BLaER1 treated with 17β-estradiol and CSF1 and Interleukin-3, amounts not matched to agents 10 nM and 100 nM (cell line): ENCODE measurements at regions not wholly inside any gene's neighbourhood (a gene's known extent, or its start where the extent isn't known, plus 50 kb on each side); places are given as distances from the start of the nearest gene placed in this dataset.
"Not testable (repeated sequence)": the region's sequence is repeated elsewhere in the genome, so short reads cannot be mapped to it uniquely, and the experiment has no call there.

ENCODE experiments used
- H3K27ac ChIP-seq, 11 experiments: shearing (Covaris generic); formaldehyde crosslinking; 2 replicates each; pipeline ENCODE4 v1.8.1; 2022
- H3K27me3 ChIP-seq, 11 experiments: shearing (Covaris generic); formaldehyde crosslinking; 2 replicates each; pipeline ENCODE4 v1.8.1; 2022
- H3K36me3 ChIP-seq, 11 experiments: shearing (Covaris generic); formaldehyde crosslinking; 2 replicates each; pipeline ENCODE4 v1.8.1; 2022
- H3K4me1 ChIP-seq, 10 experiments: shearing (Covaris generic); formaldehyde crosslinking; 2 replicates each; pipeline ENCODE4 v1.8.1; 2022
- H3K4me2 ChIP-seq, 11 experiments: shearing (Covaris generic); formaldehyde crosslinking; 2 replicates each; pipeline ENCODE4 v1.8.1; 2022
- H3K4me3 ChIP-seq, 10 experiments: shearing (Covaris generic); formaldehyde crosslinking; 2 replicates each; pipeline ENCODE4 v1.8.1; 2022
- H3K9ac ChIP-seq, 11 experiments: shearing (Covaris generic); formaldehyde crosslinking; 2 replicates each; pipeline ENCODE4 v1.8.1; 2022
- H3K9me3 ChIP-seq, 11 experiments: shearing (Covaris generic); formaldehyde crosslinking; replicated peaks in 1 of 11; 2 replicates each; pipeline ENCODE4 v1.8.1; 2022
- H4K20me1 ChIP-seq, 11 experiments: shearing (Covaris generic); formaldehyde crosslinking; 2 replicates each; pipeline ENCODE4 v1.8.1; 2022
- Cebpa-rat ChIP-seq, 11 experiments: shearing (Covaris generic); IDR thresholded peaks; 2 replicates each; pipeline ENCODE4 v1.8.1; 2022

DNA sequence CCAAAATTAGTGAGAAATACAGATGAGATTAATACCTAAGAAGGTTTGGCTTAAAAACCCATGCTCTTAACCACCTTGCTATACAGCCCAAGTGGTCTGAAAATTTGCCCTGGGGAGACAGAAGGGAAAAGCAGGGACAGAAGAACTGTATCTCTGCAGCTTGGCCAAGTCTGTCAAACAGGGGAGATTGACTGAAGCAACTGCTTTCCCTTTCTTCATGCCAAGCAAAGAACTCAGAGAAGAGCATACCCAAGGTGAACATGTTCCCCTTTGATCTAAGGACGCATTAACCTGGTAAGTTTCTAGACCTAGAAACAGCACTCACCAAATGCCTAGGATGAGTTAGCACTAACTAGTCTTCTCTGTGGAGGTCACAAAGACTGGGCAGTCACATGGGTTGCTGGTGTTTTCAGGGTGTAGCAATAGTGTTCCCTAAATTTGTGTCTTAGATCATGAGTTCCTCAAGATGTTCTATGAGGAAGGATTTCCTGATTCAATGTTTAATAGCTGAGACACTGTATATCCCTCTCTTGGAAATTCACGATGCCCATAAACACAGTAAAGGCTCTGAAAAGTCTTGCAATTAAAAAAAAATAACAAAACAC lies 75.6 kb upstream of the GRAMD1B start:
- no peak for TF ChIP-seq Cebpa-rat (IDR thresholded peaks at IDR 0.05)
- peaks cover 23 to 28% (median 26%) of the 10 kb centered on the region in 11 experiments for H3K27me3 ChIP-seq
- peaks cover 5 to 16% (median 12%) of the 10 kb centered on the region in 10 experiments; a peak in 15 of 20 replicates for H3K4me1 ChIP-seq
- no peak overlapping the region for H3K4me3 ChIP-seq
- H3K9ac ChIP-seq, result no peak overlapping the region
- no peak overlapping the region for H3K4me2 ChIP-seq
- no peaks in the 10 kb centered on the region for H3K36me3 ChIP-seq
- H4K20me1 ChIP-seq, result no peaks in the 10 kb centered on the region
- 0 out of 22 replicates have a peak, but pooled peaks cover 0 to under 1% (median 0%) of the 10 kb centered on the region in 11 experiments for H3K9me3 ChIP-seq
- no peak overlapping the region for H3K27ac ChIP-seq

DNA sequence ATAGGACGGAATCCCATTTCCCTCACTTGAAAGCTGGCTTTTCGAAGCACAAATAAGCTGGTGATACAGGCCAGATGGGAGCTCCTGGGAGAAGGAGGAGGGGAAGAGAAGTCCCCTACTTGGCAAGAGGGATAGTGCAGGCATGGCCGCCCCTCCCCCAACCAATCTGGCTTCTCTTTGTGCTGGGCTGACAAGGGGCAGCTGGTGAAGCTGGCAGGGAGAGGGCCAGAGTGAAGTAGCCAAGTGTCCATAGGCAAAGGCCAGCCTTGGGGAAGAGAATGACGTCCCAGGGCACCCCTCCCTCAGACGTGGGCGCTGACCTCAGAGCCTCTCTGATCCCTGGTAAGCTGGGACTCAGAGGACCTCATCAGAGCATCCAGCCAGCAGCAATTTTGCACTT lies 78.7 kb upstream of the GRAMD1B start:
- H3K27me3 ChIP-seq, result no peaks in the 10 kb centered on the region
- no peaks in the 10 kb centered on the region for H3K36me3 ChIP-seq
- H3K4me2 ChIP-seq, result no peak overlapping the region
- H3K4me3 ChIP-seq, result no peak overlapping the region
- H3K9ac ChIP-seq, result no peak overlapping the region
- H3K4me1 ChIP-seq, result no peaks in the 10 kb centered on the region
- TF ChIP-seq Cebpa-rat (IDR thresholded peaks at IDR 0.05), result no peak
- H3K27ac ChIP-seq, result no peak overlapping the region
- no peaks in the 10 kb centered on the region for H4K20me1 ChIP-seq
- peaks cover 0 to 10% (median 7%) of the 10 kb centered on the region in 11 experiments; a peak in 11 of 22 replicates for H3K9me3 ChIP-seq

DNA sequence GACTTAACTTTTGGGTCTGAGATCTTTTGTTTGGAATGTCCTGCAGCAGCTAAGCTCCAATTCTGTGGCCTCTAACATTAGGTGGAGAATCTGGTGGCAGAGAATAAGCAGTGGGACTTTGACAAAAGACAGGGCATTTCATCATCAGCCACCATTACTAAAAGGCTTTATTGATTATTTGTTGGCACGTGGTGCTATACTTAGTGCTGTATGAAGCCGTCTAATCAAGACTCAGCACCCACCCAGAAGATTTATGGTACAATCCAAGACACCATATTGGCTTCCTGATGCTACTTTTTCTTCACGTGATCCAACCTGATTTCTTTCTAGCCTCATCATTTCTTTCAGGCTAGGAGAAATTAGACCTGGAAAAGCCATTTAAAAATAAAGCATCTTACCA lies 80.7 kb upstream of the GRAMD1B start:
- no peaks in the 10 kb centered on the region for H3K4me1 ChIP-seq
- no peaks in the 10 kb centered on the region for H3K36me3 ChIP-seq
- H3K27ac ChIP-seq, result no peak overlapping the region
- no peak for TF ChIP-seq Cebpa-rat (IDR thresholded peaks at IDR 0.05)
- H3K9me3 ChIP-seq, result peaks cover 0 to 10% (median 7%) of the 10 kb centered on the region in 11 experiments; a peak in 11 of 22 replicates
- H4K20me1 ChIP-seq, result no peaks in the 10 kb centered on the region
- no peaks in the 10 kb centered on the region for H3K27me3 ChIP-seq
- H3K9ac ChIP-seq, result no peak overlapping the region
- H3K4me3 ChIP-seq, result no peak overlapping the region
- no peak overlapping the region for H3K4me2 ChIP-seq

DNA sequence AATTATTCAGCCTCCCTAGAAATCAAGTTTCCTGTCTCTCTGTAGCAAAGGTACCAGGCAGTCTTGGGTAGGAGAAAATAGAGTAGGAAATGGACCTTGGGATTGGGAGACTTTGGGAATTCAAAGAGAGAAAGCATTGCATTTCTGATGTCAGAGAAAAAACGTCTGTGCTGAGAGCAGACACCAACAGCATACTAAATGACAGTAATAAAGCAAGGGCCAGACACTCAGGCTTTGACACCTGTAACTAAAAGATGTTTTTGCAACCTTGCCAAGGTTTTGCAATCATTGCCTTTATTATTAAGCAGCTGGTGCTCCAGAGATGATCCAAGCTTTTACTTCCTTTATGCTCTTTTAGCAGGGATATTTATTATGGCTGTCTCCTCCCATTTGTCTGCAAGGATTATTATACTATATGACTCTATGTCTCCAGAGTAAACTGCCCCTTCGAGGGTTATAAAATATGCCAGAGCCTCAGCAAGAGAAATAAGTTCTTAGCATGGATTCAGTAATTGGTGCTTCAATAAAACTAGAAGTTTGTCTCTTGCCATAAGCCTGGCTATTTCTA lies 85.2 kb upstream of the GRAMD1B start:
- no peak for TF ChIP-seq Cebpa-rat (IDR thresholded peaks at IDR 0.05)
- H3K27ac ChIP-seq, result no peak overlapping the region
- no peaks in the 10 kb centered on the region for H3K27me3 ChIP-seq
- H3K4me3 ChIP-seq, result no peak overlapping the region
- no peak overlapping the region for H3K4me2 ChIP-seq
- peaks cover 3 to 37% (median 18%) of the 10 kb centered on the region in 11 experiments; a peak in 19 of 22 replicates for H3K9me3 ChIP-seq
- H3K9ac ChIP-seq, result no peak overlapping the region
- no peaks in the 10 kb centered on the region for H3K36me3 ChIP-seq
- H3K4me1 ChIP-seq, result no peaks in the 10 kb centered on the region
- no peaks in the 10 kb centered on the region for H4K20me1 ChIP-seq

DNA sequence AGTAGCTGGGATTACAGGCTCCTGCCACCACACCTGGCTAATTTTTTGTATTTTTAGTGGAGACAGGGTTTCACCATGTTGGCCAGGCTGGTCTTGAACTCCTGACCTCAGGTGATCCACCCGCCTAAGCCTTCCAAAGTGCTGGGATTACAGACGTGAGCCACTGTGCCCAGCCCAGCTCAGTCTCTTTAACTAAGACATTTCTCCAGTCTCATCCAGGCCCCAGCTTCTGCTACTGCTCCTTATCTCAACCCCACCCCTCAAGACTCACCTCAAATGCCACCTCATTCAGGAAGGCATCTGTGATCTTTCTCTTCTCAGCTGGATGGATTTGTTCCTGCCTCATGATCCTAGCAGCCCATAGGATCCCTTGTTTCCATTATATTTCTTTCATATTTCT lies 85.9 kb upstream of the GRAMD1B start:
- H3K36me3 ChIP-seq, H3K4me2 ChIP-seq, H4K20me1 ChIP-seq, H3K27ac ChIP-seq, H3K27me3 ChIP-seq, H3K9ac ChIP-seq, H3K4me3 ChIP-seq, H3K4me1 ChIP-seq: not testable (repeated sequence)
- peaks cover 7 to 37% (median 22%) of the 10 kb centered on the region in 11 experiments; a peak in 20 of 22 replicates for H3K9me3 ChIP-seq

DNA sequence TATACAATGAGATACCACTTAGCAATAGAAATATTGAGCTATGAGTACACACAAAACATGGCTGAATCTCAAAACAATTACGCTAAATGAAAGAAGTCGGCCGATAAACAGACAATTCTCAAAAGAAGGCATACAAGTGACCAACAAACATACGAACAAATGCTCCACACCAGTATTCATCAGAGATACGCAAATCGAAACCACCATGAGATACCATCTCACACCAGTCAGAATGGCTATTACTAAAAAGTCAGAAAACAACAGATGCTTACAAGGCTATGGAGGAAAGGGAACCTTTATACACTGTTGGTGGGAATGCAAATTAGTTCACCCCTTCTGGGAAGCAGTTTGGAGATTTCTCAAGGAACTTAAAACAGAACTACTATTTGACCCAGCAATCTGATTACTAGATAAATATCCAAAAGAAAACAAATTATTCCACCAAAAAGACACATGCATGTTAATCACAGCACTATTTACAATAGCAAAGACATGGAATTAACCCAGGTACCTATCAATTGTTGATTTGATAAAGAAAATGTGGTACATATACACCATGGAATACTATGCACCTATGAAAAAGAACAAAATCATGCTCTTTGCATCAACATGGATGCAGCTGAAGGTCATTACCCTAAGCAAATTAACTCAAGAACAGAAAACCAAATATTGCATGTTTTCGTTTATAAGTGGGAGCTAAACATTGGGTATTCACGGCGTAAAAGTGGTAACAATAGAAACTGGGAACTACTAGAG lies 90.9 kb upstream of the GRAMD1B start:
- no peak for TF ChIP-seq Cebpa-rat (IDR thresholded peaks at IDR 0.05)
- Histone ChIP-seq H3K27ac (no peak overlapping the region), H3K36me3 (no peaks in the 10 kb centered on the region)

DNA sequence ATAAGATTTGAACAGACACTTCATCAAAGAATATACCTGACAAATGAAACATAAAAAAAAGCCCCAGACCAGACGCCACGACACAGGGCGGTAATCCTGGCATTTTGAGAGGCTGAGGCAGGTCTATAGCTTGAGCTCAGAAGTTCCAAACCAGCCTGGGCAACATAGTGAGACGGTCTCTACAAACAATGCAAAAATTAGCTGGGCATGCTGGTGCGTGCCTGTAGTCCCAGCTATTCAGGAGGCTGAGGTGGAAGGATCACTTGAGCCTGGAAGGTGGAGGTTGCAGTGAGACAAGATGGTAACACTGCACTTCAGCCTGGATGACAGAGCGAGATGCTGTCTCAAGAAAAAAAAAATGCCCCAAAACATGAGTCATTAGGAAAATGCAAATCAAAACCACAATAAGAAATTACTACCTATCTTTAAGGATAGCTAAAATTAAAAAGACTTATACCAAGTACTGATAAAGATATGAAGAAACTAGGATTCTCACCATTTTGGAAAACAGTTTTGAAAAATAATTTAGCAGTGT lies 91.7 kb upstream of the GRAMD1B start:
- Histone ChIP-seq H3K9me3 (peaks cover 4 to 23% (median 18%) of the 10 kb centered on the region in 11 experiments; a peak in 19 of 22 replicates), H3K4me1 (no peaks in the 10 kb centered on the region), H3K9ac (no peak overlapping the region), H4K20me1 (no peaks in the 10 kb centered on the region), H3K4me3 (no peak overlapping the region), H3K27ac (no peak overlapping the region), H3K4me2 (no peak overlapping the region), H3K27me3 (no peaks in the 10 kb centered on the region), H3K36me3 (no peaks in the 10 kb centered on the region)
- TF ChIP-seq Cebpa-rat (IDR thresholded peaks at IDR 0.05), result no peak

More for the DNA sequence above, 90.9 kb upstream of the GRAMD1B start:
- H3K27me3 ChIP-seq, result no peaks in the 10 kb centered on the region
- peaks cover 4 to 27% (median 19%) of the 10 kb centered on the region in 11 experiments; a peak in 19 of 22 replicates for H3K9me3 ChIP-seq
- H3K9ac ChIP-seq, result no peak overlapping the region
- no peak overlapping the region for H3K4me3 ChIP-seq
- no peak overlapping the region for H3K4me2 ChIP-seq
- H4K20me1 ChIP-seq, result no peaks in the 10 kb centered on the region
- H3K4me1 ChIP-seq, result no peaks in the 10 kb centered on the region

DNA sequence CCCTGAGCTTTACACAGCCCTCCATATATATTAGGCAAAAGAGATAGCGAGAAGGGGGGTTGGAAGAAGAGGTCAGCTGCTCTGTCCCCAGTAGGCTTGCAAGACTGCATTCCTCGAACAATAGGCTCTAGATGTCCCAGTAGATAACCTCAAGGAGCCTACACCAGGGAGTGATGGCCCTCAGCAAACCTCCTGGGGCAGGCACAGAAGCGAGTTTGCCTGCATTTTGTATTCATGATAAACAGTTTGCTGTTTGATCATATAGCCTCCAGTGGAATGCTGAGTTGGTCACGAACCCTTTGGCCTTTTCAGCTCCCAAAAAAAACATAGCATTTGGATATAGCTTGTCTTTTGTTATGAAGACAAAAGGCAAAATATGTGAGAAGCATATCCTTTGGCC lies 95.1 kb upstream of the GRAMD1B start:
- H3K27ac ChIP-seq, result no peak overlapping the region
- H3K4me3 ChIP-seq, result no peak overlapping the region
- no peak overlapping the region for H3K9ac ChIP-seq
- TF ChIP-seq Cebpa-rat (IDR thresholded peaks at IDR 0.05), result no peak
- H3K9me3 ChIP-seq, result peaks cover 0 to 13% (median 8%) of the 10 kb centered on the region in 11 experiments; a peak in 11 of 22 replicates
- no peaks in the 10 kb centered on the region for H3K36me3 ChIP-seq
- H3K4me1 ChIP-seq, result no peaks in the 10 kb centered on the region
- no peaks in the 10 kb centered on the region for H4K20me1 ChIP-seq
- no peaks in the 10 kb centered on the region for H3K27me3 ChIP-seq
- no peak overlapping the region for H3K4me2 ChIP-seq

DNA sequence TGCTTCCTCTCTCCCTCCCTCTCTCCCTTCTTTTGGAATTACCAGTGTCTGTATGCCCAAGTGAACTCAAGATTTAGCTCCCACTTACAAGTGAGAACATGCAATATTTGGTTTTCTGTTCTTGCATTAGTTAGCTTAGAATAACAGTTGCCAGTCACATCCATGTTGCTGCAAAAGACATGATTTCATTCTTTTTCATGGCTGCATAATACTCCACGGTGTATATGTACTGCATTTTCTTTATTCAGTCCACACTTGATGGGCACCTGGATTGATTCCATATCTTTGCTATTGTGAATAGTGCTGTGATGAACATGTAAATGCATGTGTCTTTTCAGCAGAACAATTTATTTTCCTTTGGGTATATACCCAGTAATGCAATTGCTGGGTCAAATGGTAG lies 97.5 kb upstream of the GRAMD1B start:
- H3K27me3 ChIP-seq, H3K9ac ChIP-seq, H3K4me1 ChIP-seq, H3K4me3 ChIP-seq, H3K27ac ChIP-seq, H3K36me3 ChIP-seq, H3K4me2 ChIP-seq, H4K20me1 ChIP-seq: not testable (repeated sequence)
- H3K9me3 ChIP-seq, result peaks cover 0 to 12% (median 5%) of the 10 kb centered on the region in 11 experiments; a peak in 8 of 22 replicates
